HL-60 (cell line): ENCODE measurements at regions not wholly inside any gene's neighbourhood (a gene's known extent, or its start where the extent isn't known, plus 50 kb on each side); places are given as distances from the start of the nearest gene placed in this dataset.

Source experiments
- DNase-seq, 2 experiments: peaks; one replicate each; pipeline ENCODE4 v3.0.0-alpha.2; 2010 to 2020; ENCODE audit warnings: low read depth in 1 of 2, low spot score in 1 of 2
- H3K27ac ChIP-seq: fragments of 250-450 bp; sonication (Bioruptor Pico); replicated peaks from 2 replicates; pipeline ENCODE4 v1.5.1; 2020; ENCODE audit warnings: mild to moderate bottlenecking, moderate library complexity
- H3K27me3 ChIP-seq: fragments of 250-450 bp; sonication (Bioruptor Pico); 2 replicates; pipeline ENCODE4 v1.5.1; 2021; ENCODE audit warnings: mild to moderate bottlenecking, moderate library complexity; ENCODE audit not compliant: insufficient read depth, poor library complexity, severe bottlenecking
- H3K4me3 ChIP-seq: replicated peaks from 2 replicates; pipeline ENCODE4 v1.5.1; 2011; ENCODE audit warnings: mild to moderate bottlenecking, control low read depth, low read length; ENCODE audit not compliant: insufficient read depth
- GABPA ChIP-seq: IDR thresholded peaks from 2 replicates; pipeline ENCODE4 v1.6.1; 2012; ENCODE audit warnings: low read depth
- POLR2AphosphoS5 ChIP-seq: IDR thresholded peaks from 2 replicates; pipeline ENCODE4 v1.6.1; 2012; ENCODE audit warnings: low read depth
- SPI1 ChIP-seq: IDR thresholded peaks from 2 replicates; pipeline ENCODE4 v1.6.1; 2012; ENCODE audit warnings: low read depth, mild to moderate bottlenecking, borderline replicate concordance
- TF ChIP-seq, protein P1 (sequence below): IDR thresholded peaks from 2 replicates; pipeline ENCODE4 v1.6.1; 2012; ENCODE audit warnings: low read depth; ENCODE audit not compliant: insufficient replicate concordance
- TF ChIP-seq, protein P2 (sequence below): IDR thresholded peaks from one replicate; pipeline ENCODE4 v1.5.1; 2011; ENCODE audit warnings: low read length, control low read depth, inconsistent platforms; ENCODE audit not compliant: insufficient read depth

DNA sequence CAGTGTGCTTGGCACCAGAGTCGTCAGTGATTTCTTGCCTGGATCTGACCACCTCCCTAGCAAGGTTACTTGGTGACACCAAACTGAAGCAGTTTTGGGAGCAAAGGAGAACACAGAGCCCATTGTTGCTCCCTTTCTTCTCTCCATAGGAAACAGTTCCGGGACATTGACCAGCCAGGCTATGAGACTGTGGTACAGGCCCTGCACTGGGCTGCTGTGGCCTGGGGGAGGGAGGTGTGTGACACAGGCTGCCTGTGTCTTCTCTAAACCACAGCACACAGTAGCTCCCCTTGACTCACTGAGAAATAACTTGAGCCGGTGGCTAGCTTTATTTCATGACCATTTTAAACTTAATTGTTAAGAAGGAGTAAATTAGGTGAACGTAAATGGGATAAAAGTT is 214.8 kb upstream of the UBL3 start:
- no peak overlapping the region for H3K27ac ChIP-seq
- H3K4me3 ChIP-seq: no peak overlapping the region
- DNase-seq: no peak
- TF ChIP-seq GABPA: no peak
- TF ChIP-seq, protein P1, sequence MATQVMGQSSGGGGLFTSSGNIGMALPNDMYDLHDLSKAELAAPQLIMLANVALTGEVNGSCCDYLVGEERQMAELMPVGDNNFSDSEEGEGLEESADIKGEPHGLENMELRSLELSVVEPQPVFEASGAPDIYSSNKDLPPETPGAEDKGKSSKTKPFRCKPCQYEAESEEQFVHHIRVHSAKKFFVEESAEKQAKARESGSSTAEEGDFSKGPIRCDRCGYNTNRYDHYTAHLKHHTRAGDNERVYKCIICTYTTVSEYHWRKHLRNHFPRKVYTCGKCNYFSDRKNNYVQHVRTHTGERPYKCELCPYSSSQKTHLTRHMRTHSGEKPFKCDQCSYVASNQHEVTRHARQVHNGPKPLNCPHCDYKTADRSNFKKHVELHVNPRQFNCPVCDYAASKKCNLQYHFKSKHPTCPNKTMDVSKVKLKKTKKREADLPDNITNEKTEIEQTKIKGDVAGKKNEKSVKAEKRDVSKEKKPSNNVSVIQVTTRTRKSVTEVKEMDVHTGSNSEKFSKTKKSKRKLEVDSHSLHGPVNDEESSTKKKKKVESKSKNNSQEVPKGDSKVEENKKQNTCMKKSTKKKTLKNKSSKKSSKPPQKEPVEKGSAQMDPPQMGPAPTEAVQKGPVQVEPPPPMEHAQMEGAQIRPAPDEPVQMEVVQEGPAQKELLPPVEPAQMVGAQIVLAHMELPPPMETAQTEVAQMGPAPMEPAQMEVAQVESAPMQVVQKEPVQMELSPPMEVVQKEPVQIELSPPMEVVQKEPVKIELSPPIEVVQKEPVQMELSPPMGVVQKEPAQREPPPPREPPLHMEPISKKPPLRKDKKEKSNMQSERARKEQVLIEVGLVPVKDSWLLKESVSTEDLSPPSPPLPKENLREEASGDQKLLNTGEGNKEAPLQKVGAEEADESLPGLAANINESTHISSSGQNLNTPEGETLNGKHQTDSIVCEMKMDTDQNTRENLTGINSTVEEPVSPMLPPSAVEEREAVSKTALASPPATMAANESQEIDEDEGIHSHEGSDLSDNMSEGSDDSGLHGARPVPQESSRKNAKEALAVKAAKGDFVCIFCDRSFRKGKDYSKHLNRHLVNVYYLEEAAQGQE: no peak
- TF ChIP-seq POLR2AphosphoS5: no peak
- TF ChIP-seq, protein P2, sequence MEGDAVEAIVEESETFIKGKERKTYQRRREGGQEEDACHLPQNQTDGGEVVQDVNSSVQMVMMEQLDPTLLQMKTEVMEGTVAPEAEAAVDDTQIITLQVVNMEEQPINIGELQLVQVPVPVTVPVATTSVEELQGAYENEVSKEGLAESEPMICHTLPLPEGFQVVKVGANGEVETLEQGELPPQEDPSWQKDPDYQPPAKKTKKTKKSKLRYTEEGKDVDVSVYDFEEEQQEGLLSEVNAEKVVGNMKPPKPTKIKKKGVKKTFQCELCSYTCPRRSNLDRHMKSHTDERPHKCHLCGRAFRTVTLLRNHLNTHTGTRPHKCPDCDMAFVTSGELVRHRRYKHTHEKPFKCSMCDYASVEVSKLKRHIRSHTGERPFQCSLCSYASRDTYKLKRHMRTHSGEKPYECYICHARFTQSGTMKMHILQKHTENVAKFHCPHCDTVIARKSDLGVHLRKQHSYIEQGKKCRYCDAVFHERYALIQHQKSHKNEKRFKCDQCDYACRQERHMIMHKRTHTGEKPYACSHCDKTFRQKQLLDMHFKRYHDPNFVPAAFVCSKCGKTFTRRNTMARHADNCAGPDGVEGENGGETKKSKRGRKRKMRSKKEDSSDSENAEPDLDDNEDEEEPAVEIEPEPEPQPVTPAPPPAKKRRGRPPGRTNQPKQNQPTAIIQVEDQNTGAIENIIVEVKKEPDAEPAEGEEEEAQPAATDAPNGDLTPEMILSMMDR: no peak
- TF ChIP-seq SPI1: no peak
- no peaks in the 10 kb centered on the region for H3K27me3 ChIP-seq

DNA sequence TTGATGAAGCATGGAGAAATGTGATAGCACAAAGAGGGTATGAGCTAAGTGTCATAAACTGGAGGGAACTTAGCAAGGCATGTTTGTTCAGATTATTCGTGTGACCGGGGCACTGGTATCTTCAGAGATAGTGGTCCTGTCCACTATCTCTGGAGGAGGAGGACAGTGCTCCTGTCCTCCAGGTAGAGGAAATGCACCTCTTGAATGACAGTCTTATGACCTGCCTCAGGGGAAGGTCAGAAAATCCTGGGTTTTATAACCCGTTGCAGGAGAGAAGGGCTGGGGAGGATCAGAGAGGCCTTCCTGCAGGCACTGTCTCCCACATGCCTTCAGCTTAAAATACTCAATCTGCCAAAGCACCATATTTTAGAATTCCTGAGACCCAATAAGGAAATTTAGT is 213.5 kb upstream of the UBL3 start:
- no peak overlapping the region for H3K27ac ChIP-seq
- H3K4me3 ChIP-seq: no peak overlapping the region
- no peak for TF ChIP-seq SPI1
- TF ChIP-seq, protein P1: no peak
- no peak for DNase-seq
- no peaks in the 10 kb centered on the region for H3K27me3 ChIP-seq

DNA sequence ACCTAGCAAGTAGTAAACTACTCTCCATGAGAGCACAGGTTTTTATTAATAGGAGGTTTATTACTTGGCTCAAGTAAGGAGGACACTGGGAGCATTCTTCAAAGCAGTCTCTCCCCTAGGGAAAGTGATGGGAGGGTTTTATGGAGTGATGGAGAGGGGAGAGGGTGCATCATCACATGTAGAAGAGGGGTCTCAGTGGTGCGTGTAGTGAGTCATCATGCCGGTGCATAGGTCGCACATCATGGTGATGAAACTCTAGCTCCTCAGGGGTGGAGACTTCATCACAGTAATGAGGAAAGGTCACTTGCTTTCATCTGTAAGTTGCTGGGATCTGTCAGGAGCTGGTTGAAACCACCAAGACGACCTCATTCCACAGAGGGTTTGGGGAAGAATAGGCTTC is 210.8 kb upstream of the UBL3 start:
- Histone ChIP-seq H3K4me3 (no peak overlapping the region), H3K27ac (no peak overlapping the region), H3K27me3 (no peaks in the 10 kb centered on the region)
- DNase-seq: no peak
- TF ChIP-seq SPI1: no peak
- no peak for TF ChIP-seq GABPA
- TF ChIP-seq, protein P2: no peak
- no peak for TF ChIP-seq POLR2AphosphoS5
- TF ChIP-seq, protein P1: no peak

DNA sequence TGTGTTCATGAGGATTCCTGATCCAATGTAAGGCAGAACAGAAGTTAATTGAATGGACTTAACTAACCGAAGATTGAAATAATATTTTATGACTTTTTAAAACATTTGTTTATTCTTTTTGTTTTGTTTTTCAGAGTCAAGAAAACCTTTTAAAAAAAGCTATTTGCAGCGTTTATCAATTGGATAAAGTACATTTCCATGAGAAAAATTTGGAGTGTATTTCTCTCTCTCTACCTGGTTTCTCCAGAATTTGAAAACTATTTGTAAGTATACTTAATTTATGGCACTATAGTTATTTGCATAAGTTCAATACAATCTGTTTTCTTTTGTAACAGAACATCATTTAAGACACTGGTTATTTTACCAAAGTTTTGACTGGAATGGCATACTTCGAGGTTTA is 208.0 kb upstream of the UBL3 start:
- TF ChIP-seq, protein P1: no peak
- TF ChIP-seq SPI1 (no peak), POLR2AphosphoS5 (no peak), GABPA (no peak)
- TF ChIP-seq, protein P2: no peak
- DNase-seq: no peak
- H3K27ac ChIP-seq: no peak overlapping the region
- H3K4me3 ChIP-seq: no peak overlapping the region
- no peaks in the 10 kb centered on the region for H3K27me3 ChIP-seq
